Breast epithelium (tissue), 3 donors: ENCODE measurements at regions not wholly inside any gene's neighbourhood (a gene's known extent, or its start where the extent isn't known, plus 50 kb on each side); places are given as distances from the start of the nearest gene placed in this dataset.

Source experiments
- POLR2A ChIP-seq: fragments of 450-650 bp; IDR thresholded peaks from one replicate; pipeline ENCODE4 v1.6.1; 2016; ENCODE audit warnings: antibody characterized with exemption, mild to moderate bottlenecking, moderate library complexity
- TF ChIP-seq, protein P1 (sequence below), 3 donors: fragments of 450-650 bp; IDR thresholded peaks; one replicate each; pipeline ENCODE4 v1.5.1; 2016 to 2017; ENCODE audit warnings: antibody characterized with exemption in 3 of 3, mild to moderate bottlenecking in 3 of 3, moderate library complexity in 3 of 3

DNA sequence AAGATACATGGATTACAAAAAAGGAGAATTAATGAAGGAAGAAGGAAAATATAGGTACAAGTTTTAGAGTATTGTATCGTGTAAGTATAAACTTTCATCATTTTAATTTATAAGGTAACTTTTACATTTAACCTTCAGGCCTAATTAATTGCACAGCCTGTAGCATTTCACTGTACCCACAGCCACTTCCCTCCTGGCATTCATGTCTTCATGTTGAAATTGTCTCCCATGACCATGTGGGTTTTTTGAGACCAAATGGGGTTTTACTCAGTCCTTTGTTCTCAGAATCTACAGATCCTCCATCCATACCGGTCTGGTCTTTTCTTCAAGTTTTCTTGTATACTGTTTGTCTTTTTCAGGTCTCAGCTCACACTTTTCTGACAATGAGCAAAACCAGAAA lies 194.3 kb upstream of the CLNK start:
- TF ChIP-seq, protein P1, sequence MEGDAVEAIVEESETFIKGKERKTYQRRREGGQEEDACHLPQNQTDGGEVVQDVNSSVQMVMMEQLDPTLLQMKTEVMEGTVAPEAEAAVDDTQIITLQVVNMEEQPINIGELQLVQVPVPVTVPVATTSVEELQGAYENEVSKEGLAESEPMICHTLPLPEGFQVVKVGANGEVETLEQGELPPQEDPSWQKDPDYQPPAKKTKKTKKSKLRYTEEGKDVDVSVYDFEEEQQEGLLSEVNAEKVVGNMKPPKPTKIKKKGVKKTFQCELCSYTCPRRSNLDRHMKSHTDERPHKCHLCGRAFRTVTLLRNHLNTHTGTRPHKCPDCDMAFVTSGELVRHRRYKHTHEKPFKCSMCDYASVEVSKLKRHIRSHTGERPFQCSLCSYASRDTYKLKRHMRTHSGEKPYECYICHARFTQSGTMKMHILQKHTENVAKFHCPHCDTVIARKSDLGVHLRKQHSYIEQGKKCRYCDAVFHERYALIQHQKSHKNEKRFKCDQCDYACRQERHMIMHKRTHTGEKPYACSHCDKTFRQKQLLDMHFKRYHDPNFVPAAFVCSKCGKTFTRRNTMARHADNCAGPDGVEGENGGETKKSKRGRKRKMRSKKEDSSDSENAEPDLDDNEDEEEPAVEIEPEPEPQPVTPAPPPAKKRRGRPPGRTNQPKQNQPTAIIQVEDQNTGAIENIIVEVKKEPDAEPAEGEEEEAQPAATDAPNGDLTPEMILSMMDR (IDR thresholded peaks at IDR 0.05), result no peak
- no peak for TF ChIP-seq POLR2A
